ENCODE measurements at regions not wholly inside any gene's neighbourhood (a gene's known extent, or its start where the extent isn't known, plus 50 kb on each side); places are given as distances from the start of the nearest gene placed in this dataset.

DNA sequence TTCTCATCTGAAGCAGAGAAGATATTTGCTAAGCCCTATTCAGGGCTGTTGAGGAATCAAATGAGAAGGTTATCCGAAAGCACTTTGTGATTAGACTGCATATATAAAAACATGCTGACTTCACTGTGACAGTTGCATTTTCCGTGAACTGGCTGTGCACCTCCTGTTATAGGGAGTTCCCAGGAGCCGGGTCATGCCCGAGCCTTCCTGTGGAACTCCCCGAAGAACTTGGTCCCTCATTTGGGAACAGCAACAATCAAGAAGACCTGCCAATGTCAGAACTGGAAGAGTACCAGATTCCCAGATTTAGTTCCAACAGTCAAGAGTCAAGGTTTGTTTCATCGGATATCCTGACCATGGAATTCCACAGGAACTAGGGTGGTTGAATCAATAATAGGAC, 130.4 kb upstream of the RAI14 start:
- TF ChIP-seq, protein P1, sequence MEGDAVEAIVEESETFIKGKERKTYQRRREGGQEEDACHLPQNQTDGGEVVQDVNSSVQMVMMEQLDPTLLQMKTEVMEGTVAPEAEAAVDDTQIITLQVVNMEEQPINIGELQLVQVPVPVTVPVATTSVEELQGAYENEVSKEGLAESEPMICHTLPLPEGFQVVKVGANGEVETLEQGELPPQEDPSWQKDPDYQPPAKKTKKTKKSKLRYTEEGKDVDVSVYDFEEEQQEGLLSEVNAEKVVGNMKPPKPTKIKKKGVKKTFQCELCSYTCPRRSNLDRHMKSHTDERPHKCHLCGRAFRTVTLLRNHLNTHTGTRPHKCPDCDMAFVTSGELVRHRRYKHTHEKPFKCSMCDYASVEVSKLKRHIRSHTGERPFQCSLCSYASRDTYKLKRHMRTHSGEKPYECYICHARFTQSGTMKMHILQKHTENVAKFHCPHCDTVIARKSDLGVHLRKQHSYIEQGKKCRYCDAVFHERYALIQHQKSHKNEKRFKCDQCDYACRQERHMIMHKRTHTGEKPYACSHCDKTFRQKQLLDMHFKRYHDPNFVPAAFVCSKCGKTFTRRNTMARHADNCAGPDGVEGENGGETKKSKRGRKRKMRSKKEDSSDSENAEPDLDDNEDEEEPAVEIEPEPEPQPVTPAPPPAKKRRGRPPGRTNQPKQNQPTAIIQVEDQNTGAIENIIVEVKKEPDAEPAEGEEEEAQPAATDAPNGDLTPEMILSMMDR (IDR thresholded peaks at IDR 0.05; ENCODE audit: insufficient read depth, low read length): no peak
- no peak for TF ChIP-seq GABPA (IDR thresholded peaks at IDR 0.05; ENCODE audit: low read depth)
- no peak for TF ChIP-seq POLR2AphosphoS5 (IDR thresholded peaks at IDR 0.05; ENCODE audit: low read depth)
- TF ChIP-seq, protein P2, sequence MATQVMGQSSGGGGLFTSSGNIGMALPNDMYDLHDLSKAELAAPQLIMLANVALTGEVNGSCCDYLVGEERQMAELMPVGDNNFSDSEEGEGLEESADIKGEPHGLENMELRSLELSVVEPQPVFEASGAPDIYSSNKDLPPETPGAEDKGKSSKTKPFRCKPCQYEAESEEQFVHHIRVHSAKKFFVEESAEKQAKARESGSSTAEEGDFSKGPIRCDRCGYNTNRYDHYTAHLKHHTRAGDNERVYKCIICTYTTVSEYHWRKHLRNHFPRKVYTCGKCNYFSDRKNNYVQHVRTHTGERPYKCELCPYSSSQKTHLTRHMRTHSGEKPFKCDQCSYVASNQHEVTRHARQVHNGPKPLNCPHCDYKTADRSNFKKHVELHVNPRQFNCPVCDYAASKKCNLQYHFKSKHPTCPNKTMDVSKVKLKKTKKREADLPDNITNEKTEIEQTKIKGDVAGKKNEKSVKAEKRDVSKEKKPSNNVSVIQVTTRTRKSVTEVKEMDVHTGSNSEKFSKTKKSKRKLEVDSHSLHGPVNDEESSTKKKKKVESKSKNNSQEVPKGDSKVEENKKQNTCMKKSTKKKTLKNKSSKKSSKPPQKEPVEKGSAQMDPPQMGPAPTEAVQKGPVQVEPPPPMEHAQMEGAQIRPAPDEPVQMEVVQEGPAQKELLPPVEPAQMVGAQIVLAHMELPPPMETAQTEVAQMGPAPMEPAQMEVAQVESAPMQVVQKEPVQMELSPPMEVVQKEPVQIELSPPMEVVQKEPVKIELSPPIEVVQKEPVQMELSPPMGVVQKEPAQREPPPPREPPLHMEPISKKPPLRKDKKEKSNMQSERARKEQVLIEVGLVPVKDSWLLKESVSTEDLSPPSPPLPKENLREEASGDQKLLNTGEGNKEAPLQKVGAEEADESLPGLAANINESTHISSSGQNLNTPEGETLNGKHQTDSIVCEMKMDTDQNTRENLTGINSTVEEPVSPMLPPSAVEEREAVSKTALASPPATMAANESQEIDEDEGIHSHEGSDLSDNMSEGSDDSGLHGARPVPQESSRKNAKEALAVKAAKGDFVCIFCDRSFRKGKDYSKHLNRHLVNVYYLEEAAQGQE (IDR thresholded peaks at IDR 0.05; ENCODE audit: insufficient replicate concordance, low read depth): no peak

Data from HL-60 (cell line).